Activated naive CD8-positive, alpha-beta T cell treated with anti-CD3 and anti-CD28 coated beads, Interleukin-2, amount 50 U/mL, for 16 hours (primary cell): ENCODE measurements at regions not wholly inside any gene's neighbourhood (a gene's known extent, or its start where the extent isn't known, plus 50 kb on each side); places are given as distances from the start of the nearest gene placed in this dataset.

Experiments used
- DNase-seq: peaks from one replicate; pipeline ENCODE4 v3.0.0-alpha.2; 2020; ENCODE audit warnings: low read depth, low spot score

DNA sequence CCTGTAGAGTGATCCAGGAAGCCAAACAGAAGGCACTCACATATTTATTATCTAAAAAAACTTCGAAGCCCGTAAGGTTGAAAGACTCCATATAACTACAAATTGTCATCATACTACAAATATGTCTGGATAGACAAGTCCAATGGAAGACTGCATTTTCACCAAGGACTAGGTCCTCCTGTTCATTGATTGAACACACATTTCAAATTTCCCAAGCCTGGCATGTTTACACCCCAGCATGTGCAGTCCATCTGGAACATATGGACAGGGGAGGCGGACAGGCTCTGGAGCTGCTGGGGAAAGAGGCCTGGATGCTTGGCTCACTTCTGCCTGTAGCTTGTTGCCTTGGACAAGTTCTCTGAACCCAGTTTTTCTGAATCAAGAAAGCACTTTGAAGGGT, 378.7 kb downstream of the ENC1 start:
- no peak for DNase-seq

DNA sequence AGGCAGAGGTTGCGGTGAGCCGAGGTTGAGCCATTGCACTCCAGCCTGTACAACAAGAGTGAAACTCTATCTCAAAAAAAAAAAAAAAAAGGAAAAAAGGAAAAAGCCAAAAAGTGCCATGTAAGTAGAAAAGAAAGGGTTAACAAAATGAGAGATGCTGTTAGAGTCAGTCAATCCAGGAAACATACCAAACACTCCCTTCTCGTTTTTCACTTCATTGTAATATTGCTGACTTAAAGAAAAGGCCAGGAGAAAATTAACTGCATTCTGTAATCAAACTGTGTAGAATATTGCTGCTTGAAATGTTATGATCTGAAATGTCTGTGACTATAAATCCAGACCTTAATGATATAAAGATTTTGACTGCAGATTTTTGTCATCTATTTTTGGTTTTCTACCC, 379.1 kb downstream of the ENC1 start:
- DNase-seq, result no peak

- no peak for DNase-seq
These were observed 381.0 kb downstream of the ENC1 start for GRCh38 chr5:74259572-74259971.

DNA sequence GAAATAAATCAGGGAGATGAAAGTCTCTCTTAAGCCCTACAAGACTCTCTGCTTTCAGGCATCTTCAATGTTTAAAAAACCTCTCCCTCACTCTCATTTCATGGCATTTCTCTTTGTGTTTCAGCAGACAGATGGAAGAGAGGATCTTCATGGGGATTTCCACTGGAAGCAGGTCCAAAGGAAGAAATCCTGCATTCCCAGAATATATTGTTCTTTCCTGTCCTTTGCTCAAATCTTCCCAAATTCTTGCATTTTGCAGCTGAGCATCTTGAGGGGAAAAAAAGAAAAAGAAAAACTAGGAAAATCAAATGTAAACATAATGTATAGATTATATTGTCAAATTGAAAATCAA, 382.2 kb downstream of the ENC1 start:
- DNase-seq, result no peak

- DNase-seq, result no peak
These were observed 382.7 kb downstream of the ENC1 start for GRCh38 chr5:74257645-74258313.

DNA sequence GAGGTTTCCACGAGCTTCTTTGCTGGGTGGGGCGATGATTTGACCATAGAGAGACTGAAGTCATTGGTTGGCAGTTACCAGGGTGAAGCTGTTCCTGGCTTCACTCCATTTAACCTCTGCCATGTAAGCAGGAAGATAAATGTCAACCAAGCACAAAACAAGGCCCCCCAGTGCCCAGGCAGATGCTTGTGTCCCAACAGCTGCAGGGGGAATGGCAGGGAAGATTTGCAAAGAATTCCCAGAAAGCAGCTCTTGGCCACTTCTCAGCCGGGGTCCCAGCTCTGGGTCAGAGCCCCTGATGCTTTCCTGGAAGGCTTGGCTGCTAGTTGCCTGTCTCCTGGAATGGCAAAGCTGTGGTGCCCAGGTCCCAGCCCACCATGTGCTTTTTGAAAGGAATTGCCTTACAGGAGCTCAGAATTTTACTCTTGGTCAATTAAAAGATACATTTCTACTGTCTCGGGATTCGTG, 383.4 kb downstream of the ENC1 start:
- no peak for DNase-seq

GRCh38 chr5:74255692-74256392, 384.7 kb downstream of the ENC1 start:
- no peak for DNase-seq

DNA sequence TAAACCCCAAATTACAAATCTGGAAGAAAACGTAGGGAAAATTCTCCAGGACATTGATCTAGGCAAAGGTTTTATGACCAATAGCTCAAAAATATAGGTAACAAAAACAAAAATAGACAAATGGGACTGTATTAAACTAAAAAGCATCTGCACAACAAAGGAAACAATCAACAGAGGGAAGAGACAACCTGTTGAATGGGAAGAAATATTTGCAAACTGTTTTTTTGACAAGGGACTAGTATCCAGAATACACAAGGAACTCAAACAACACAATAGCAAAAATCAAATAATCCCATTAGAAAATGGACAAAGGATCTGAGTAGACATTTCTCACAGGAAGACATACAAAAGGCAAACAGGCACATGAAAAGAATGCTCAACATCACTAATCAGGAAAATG, 386.3 kb downstream of the ENC1 start:
- no peak for DNase-seq

DNA sequence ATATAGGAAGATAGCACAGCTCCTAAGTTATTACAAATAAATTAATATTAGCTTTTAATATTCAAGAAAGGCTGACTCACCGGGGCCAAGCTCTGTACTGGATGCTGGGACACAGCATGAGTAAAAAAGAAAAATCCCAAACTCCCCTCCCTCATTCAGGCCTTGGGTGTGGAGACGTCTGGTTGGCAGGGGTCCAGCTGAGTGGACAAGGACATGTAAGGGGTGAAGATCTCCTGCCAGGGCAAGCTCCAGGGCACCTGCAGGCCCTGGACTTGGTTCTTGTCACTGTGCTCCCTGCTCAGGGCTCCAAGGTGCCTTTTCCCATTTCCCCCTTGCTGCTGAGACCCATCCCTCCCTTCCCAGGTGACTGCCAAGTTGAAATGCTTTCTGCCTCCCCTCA, 388.5 kb downstream of the ENC1 start:
- DNase-seq, result no peak

DNA sequence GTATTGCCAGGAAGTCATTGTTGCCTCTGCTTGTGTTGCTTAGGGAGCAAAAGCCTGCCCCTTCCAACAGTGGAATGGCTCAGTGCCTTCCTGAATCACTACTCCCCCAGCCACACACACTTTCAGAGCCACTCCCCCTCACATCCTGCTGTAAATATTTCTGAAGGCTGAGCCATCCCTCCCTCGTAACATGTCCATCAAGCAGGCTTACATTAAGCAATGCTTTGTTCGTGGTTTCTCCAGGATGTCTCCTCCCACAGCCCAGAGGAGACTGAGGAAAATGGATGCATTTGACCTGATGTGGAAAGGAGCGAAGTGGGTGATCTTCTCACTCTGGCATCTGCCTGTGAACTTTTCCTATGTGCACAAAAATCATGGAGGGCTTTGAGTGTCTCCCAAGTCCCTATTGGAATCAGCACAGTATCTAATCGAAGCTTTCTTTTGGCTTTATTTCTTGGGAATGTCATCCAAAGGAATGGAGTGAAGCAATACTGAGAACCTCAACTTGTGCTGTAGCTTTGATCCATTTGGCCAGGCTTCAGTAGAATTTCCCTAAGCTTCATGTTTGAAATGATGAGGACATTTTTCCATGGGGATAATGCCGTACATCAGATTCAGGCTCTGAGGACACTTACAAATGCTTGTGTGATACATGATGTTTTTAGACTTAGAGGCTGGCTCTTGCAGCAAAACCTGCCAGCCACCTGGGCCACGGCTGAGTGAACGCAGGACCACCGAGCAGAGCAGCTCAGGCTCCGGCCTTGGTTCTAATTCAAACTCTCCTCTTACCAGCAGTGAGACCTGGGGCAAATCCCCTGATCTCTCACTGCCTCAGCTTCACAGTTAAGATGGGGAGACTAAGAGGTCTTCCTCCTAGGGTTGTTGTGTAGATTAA, 389.1 kb downstream of the ENC1 start:
- no peak for DNase-seq

- no peak for DNase-seq
These were observed 390.0 kb downstream of the ENC1 start for GRCh38 chr5:74250304-74251102.

DNA sequence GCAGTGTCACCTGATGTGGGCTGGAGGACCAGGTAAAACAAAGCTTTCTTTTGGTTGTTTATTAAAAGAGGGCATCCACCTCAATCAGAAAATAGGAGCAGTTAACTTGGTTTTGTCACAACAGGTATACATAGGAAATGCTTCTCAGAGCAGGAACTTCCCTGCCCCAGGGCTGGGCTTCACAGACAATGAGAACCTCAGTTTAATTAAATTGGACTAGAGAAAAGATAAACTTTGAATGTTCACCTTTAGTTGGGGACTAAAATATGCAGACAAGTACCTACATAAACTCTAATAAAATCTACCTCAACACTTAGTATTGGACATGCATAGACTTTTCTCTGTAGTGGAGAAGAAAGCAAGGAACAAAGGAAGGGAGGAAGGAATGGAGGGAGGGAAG, 392.0 kb downstream of the ENC1 start:
- DNase-seq, result no peak

DNA sequence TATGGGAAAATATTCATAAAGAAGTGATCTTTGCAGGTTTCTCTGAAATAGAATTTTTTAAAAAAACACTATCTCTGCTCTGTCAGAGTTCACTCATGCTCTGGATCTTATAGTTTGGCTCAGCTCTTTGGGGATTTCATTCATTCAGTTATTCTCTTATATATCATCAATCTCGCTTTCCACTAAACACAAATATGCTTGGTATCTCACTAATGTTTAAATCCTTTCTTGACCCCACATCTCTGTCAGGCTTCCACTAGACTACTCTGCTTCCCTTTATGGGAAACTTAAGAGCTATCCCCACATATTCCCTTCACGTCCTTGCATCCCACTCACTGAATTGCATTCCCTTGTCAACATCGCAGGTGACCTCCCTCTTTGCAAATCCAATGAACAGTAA, 396.1 kb downstream of the ENC1 start:
- no peak for DNase-seq

GRCh38 chr5:74243634-74244033, 396.9 kb downstream of the ENC1 start:
- DNase-seq, result no peak

DNA sequence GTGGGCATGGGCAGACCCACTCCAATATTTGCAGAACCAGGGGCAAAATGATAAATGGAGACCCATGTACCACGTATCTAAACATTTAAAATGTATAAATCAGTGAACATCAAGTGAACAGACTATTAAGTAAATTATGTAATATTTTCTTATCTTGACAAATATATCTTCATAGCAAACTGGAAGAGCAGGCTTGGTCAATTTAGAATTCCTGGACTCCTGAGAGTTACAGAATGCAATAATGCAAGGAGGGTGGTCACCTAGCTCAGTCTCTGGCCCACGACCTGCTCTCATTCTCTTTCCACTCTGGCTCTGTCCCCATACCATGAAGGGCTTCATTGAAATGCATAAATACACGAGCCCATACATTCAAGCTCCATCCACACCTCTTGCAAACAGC, 398.0 kb downstream of the ENC1 start:
- no peak for DNase-seq

- DNase-seq, result no peak
These were observed 398.8 kb downstream of the ENC1 start for GRCh38 chr5:74241751-74242140.

GRCh38 chr5:74240783-74241750, 399.5 kb downstream of the ENC1 start:
- no peak for DNase-seq

DNA sequence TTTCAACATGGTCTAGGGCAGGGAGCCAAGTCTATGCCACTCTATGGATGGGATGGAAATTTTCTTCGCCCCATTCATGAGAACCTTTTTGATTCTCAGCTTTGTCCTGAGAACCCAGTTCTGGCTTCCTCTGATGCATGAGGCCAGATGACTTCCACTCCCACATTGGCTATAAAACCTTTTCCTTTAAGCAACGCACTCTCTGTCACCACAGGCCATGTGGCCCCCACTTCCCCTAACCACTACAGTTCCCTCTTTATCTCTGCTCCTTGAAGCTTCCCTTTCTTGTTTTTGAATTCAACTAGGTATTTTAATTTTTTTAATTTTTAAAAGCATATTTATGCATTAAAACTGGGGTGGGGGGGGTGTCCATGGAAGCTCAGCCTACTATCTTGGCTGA, 401.3 kb downstream of the ENC1 start:
- no peak for DNase-seq

GRCh38 chr5:74237571-74238145, 402.9 kb downstream of the ENC1 start:
- no peak for DNase-seq

- no peak for DNase-seq
These were observed 405.0 kb downstream of the ENC1 start for GRCh38 chr5:74235552-74235951.
